Loucy (cell line): ENCODE measurements at regions not wholly inside any gene's neighbourhood (a gene's known extent, or its start where the extent isn't known, plus 50 kb on each side); places are given as distances from the start of the nearest gene placed in this dataset.
A peak's percentile ranks its signal among the peaks of the same experiment; 100 is the strongest.
"Not testable (repeated sequence)": the region's sequence is repeated elsewhere in the genome, so short reads cannot be mapped to it uniquely, and the experiment has no call there.

ENCODE experiments used
- H2AFZ ChIP-seq: fragments of 200-600 bp; sonication (generic); 2 replicates; pipeline ENCODE4 v1.6.0; 2016; ENCODE audit warnings: antibody characterized with exemption, mild to moderate bottlenecking, low read length, moderate library complexity
- H3F3A ChIP-seq: fragments of 200-600 bp; 2 replicates; pipeline ENCODE4 v1.6.0; 2016; ENCODE audit warnings: antibody characterized with exemption, low read depth, mild to moderate bottlenecking
- H3K27me3 ChIP-seq: fragments of 200-600 bp; sonication (generic); 2 replicates; pipeline ENCODE4 v1.6.1; 2014; ENCODE audit warnings: low read length, mild to moderate bottlenecking; ENCODE audit not compliant: insufficient read depth, poor library complexity, severe bottlenecking
- H3K36me3 ChIP-seq: fragments of 200-600 bp; sonication (generic); 2 replicates; pipeline ENCODE4 v1.6.1; 2016; ENCODE audit warnings: low read length; ENCODE audit not compliant: insufficient read depth
- H3K4me1 ChIP-seq: fragments of 200-600 bp; sonication (generic); 2 replicates; pipeline ENCODE4 v1.5.1; 2014; ENCODE audit warnings: low read length, mild to moderate bottlenecking; ENCODE audit not compliant: insufficient read depth, poor library complexity, severe bottlenecking
- H3K4me2 ChIP-seq: fragments of 200-600 bp; sonication (generic); 2 replicates; pipeline ENCODE4 v1.6.0; 2014; ENCODE audit warnings: antibody characterized with exemption, low read length, low read depth, mild to moderate bottlenecking; ENCODE audit not compliant: poor library complexity, severe bottlenecking
- H3K4me3 ChIP-seq: fragments of 200-600 bp; sonication (generic); 2 replicates; pipeline ENCODE4 v1.5.1; 2014; ENCODE audit warnings: low read length, mild to moderate bottlenecking, mixed read lengths; ENCODE audit not compliant: poor library complexity, severe bottlenecking
- H3K79me2 ChIP-seq: fragments of 200-600 bp; sonication (generic); 2 replicates; pipeline ENCODE4 v1.6.1; 2014; ENCODE audit warnings: low read length; ENCODE audit not compliant: insufficient read depth
- H3K9ac ChIP-seq: fragments of 200-600 bp; sonication (generic); 2 replicates; pipeline ENCODE4 v1.6.0; 2014; ENCODE audit warnings: mild to moderate bottlenecking, low read depth, low read length, moderate library complexity; ENCODE audit not compliant: poor library complexity, severe bottlenecking
- H3K9me2 ChIP-seq: fragments of 200-600 bp; sonication (generic); replicated peaks from 2 replicates; pipeline ENCODE4 v1.6.1; 2016; ENCODE audit warnings: low read depth, low read length, mixed read lengths
- H3K9me3 ChIP-seq: fragments of 200-600 bp; sonication (generic); 2 replicates; pipeline ENCODE4 v1.6.1; 2014; ENCODE audit warnings: mild to moderate bottlenecking, antibody characterized with exemption, low read length, low read depth; ENCODE audit not compliant: insufficient read depth
- H4K20me1 ChIP-seq: fragments of 200-600 bp; sonication (generic); 2 replicates; pipeline ENCODE4 v1.6.0; 2014; ENCODE audit warnings: antibody characterized with exemption, low read length, mild to moderate bottlenecking; ENCODE audit not compliant: insufficient read depth, poor library complexity, severe bottlenecking
- CTCF ChIP-seq: fragments of 200-600 bp; sonication (generic); conservative IDR thresholded peaks from 2 replicates; pipeline ENCODE4 v1.5.1; 2014; ENCODE audit warnings: mild to moderate bottlenecking, antibody characterized with exemption, low read length
- EZH2phosphoT487 ChIP-seq: fragments of 200-600 bp; IDR thresholded peaks from 2 replicates; pipeline ENCODE4 v1.6.1; 2018; ENCODE audit warnings: antibody characterized with exemption, mild to moderate bottlenecking, moderate library complexity, borderline replicate concordance

- H3K9me3 ChIP-seq, result no peaks in the 10 kb centered on the region
- H3K27me3 ChIP-seq, result no peaks in the 10 kb centered on the region
- no peaks in the 10 kb centered on the region for H3K9me2 ChIP-seq
- H3K36me3 ChIP-seq, result no peaks in the 10 kb centered on the region
- H3K4me1 ChIP-seq, result no peaks in the 10 kb centered on the region
- H3K9ac ChIP-seq, result no peak overlapping the region
- H3K4me3 ChIP-seq, result no peak overlapping the region
- H2AFZ ChIP-seq, result 0 out of 2 replicates have a peak overlapping the region, but pooled peaks have one; percentile 64
- H3F3A ChIP-seq, result no peaks in the 10 kb centered on the region
- no peaks in the 10 kb centered on the region for H4K20me1 ChIP-seq
- TF ChIP-seq EZH2phosphoT487 (no peak), CTCF (no peak)
- H3K79me2 ChIP-seq, result no peaks in the 10 kb centered on the region
- no peak overlapping the region for H3K4me2 ChIP-seq
Observed at GRCh38 chr3:150323770-150324169, 84.3 kb upstream of the TSC22D2 start.

GRCh38 chr3:150323091-150323490 is 85.0 kb upstream of the TSC22D2 start:
- H3K9me3 ChIP-seq, H3K27me3 ChIP-seq, H3K9ac ChIP-seq, H4K20me1 ChIP-seq, H3K36me3 ChIP-seq, H2AFZ ChIP-seq, H3K79me2 ChIP-seq, H3K9me2 ChIP-seq, H3K4me2 ChIP-seq, H3F3A ChIP-seq, H3K4me3 ChIP-seq, H3K4me1 ChIP-seq: not testable (repeated sequence)

- H3K79me2 ChIP-seq, H3K9me3 ChIP-seq, H3F3A ChIP-seq, H3K4me2 ChIP-seq, H2AFZ ChIP-seq, H3K4me1 ChIP-seq, H3K36me3 ChIP-seq, H3K4me3 ChIP-seq, H3K9ac ChIP-seq, H3K27me3 ChIP-seq, H3K9me2 ChIP-seq, H4K20me1 ChIP-seq: not testable (repeated sequence)
Observed at GRCh38 chr3:150320971-150321370, 87.1 kb upstream of the TSC22D2 start.

- Histone ChIP-seq H3K36me3 (no peaks in the 10 kb centered on the region), H3F3A (no peaks in the 10 kb centered on the region), H3K9me3 (no peaks in the 10 kb centered on the region), H3K4me2 (no peak overlapping the region), H3K27me3 (no peaks in the 10 kb centered on the region), H3K9me2 (no peaks in the 10 kb centered on the region), H3K79me2 (no peaks in the 10 kb centered on the region), H2AFZ (no peak overlapping the region), H3K4me3 (no peak overlapping the region), H3K9ac (no peak overlapping the region), H4K20me1 (no peaks in the 10 kb centered on the region), H3K4me1 (no peaks in the 10 kb centered on the region)
- TF ChIP-seq CTCF, result no peak
- TF ChIP-seq EZH2phosphoT487, result no peak
Observed at GRCh38 chr3:150319900-150320299, 88.2 kb upstream of the TSC22D2 start.
